Ectodermal cell (in vitro differentiated cells): ENCODE measurements at regions not wholly inside any gene's neighbourhood (a gene's known extent, or its start where the extent isn't known, plus 50 kb on each side); places are given as distances from the start of the nearest gene placed in this dataset.

ENCODE experiments used
- H3K27ac ChIP-seq: 2 replicates; pipeline ENCODE4 v1.7.0; 2013; ENCODE audit warnings: mild to moderate bottlenecking, low read depth, low read length; ENCODE audit not compliant: insufficient read depth, poor library complexity, severe bottlenecking
- H3K27me3 ChIP-seq: 2 replicates; pipeline ENCODE4 v1.7.0; 2013; ENCODE audit warnings: mild to moderate bottlenecking, low read length; ENCODE audit not compliant: insufficient read depth, control insufficient read depth, poor library complexity, severe bottlenecking
- H3K36me3 ChIP-seq: one replicate; pipeline ENCODE4 v1.7.0; 2013; ENCODE audit warnings: low read length; ENCODE audit not compliant: control insufficient read depth, insufficient read depth
- H3K4me1 ChIP-seq: one replicate; pipeline ENCODE4 v1.7.0; 2013; ENCODE audit warnings: low read length; ENCODE audit not compliant: control insufficient read depth, insufficient read depth
- H3K4me3 ChIP-seq: 2 replicates; pipeline ENCODE4 v1.7.0; 2013; ENCODE audit warnings: low read depth, low read length, control low read depth; ENCODE audit not compliant: insufficient read depth
- H3K9me3 ChIP-seq: 2 replicates; pipeline ENCODE4 v1.7.0; 2013; ENCODE audit warnings: mild to moderate bottlenecking, low read length, moderate library complexity; ENCODE audit not compliant: control insufficient read depth
- WGBS, 2 experiments: methylation state at CpG; one replicate each; pipeline ENCODE4 v1.1.7; 2013; ENCODE audit warnings: missing lambda C conversion rate in 2 of 2; 5-methylcytosine and 5-hydroxymethylcytosine counted together

DNA sequence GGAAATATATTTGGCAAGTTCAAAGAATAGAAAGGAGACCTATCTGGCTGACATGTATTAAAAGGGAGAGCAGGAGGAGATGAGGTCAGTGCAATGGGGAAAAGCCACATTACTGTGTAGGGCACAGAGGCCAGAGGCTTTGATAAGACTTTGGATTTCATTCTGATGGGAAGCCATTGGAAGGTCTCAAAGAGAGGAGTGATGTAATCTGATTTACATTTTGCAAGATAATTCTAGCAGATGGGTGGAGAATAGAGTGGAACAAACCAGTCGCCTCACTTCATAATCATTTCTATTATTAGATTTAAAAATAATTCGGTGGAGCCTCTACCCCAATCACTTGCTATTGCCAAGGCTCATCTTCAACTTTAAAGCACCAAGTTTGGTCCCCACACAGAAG, 278.4 kb upstream of the ZC3H12C start:
- Histone ChIP-seq H3K27ac (no peak overlapping the region), H3K36me3 (no peaks in the 10 kb centered on the region), H3K27me3 (no peaks in the 10 kb centered on the region), H3K9me3 (no peaks in the 10 kb centered on the region), H3K4me1 (no peaks in the 10 kb centered on the region), H3K4me3 (no peak overlapping the region)
- WGBS, 2 experiments: 0 to 42% methylated on average over 1 to 2 of the region's 2 CpGs

DNA sequence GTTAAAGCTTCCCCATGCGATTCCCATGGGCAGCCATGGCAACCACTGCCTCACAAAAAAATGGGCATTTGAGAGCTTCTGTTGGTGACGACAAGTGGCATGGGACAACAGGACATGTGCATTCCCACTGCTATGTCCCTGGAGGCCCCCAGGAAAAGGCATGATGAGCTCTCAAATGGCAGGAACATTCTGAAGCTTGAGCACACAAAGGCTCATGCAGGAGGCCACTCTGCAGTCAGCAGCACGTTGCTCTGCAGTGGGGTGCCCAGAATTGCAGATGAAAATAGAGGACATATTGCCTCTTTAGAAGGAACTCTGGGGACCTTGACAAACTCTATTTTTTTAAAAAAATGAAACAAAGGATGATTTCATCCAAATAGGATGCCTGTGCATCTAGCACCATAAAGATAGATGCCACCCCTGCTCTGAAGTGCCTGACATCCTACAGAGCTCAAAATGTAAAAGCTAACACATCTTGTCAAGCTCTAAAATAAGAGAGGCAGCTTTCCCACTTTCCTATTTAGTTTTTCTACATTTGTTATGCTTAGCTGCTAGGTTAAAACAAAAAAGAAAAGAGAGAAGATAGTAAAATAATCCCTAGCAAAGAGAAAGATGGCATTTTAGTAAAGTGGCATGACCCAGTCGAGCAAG, 277.6 kb upstream of the ZC3H12C start:
- Histone ChIP-seq H3K4me1 (no peaks in the 10 kb centered on the region), H3K9me3 (no peaks in the 10 kb centered on the region), H3K27ac (no peak overlapping the region), H3K27me3 (no peaks in the 10 kb centered on the region), H3K4me3 (no peak overlapping the region), H3K36me3 (no peaks in the 10 kb centered on the region)
- 82 to 87% methylated on average over 4 of the region's 4 CpGs for whole genome bisulfite sequencing, 2 experiments

DNA sequence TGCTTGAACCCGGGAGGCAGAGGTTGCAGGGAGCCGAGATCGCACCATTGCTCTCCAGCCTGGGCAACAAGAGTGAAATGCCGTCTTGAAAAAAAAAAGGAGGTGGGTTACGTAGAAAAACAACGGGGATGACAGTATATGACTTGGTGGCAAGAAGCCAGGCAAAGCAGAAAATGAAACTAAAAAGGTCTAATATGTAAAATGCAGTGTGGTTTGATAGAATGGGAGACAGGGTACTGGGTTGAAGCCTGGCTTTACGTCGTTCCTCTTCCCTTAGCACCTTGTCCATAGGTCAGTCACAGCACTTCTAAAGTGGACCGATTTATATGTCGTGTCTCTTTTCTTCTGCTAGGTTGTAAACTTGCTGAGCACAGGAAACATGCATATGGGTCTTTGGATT, 274.9 kb upstream of the ZC3H12C start:
- Histone ChIP-seq H3K27me3 (no peaks in the 10 kb centered on the region), H3K4me1 (no peaks in the 10 kb centered on the region), H3K36me3 (no peaks in the 10 kb centered on the region), H3K9me3 (no peaks in the 10 kb centered on the region), H3K4me3 (no peak overlapping the region), H3K27ac (no peak overlapping the region)
- 95 to 96% methylated on average over 10 of the region's 10 CpGs for WGBS, 2 experiments

DNA sequence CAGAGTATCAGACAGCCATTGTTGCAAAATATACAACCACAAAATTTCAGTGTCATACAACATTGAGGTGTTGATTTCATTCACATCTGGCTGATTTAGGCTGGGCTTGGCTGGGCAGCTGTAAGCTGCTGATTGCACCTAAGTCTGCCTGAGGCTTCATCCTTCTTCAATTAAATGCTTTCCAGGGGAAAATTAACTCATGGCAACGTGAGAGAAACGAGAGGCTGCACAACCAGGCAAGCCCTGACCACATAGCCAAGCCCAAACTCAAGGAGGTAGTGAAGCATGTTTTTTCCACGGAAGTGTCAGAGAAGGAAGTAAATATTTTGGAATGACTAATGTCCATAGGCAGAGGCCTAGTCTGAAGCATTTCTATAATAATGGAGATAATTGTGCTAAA, 273.8 kb upstream of the ZC3H12C start:
- no peaks in the 10 kb centered on the region for H3K9me3 ChIP-seq
- 85 to 93% methylated on average over 2 of the region's 3 CpGs for WGBS, 2 experiments
- no peaks in the 10 kb centered on the region for H3K36me3 ChIP-seq
- H3K27me3 ChIP-seq: no peaks in the 10 kb centered on the region
- no peak overlapping the region for H3K4me3 ChIP-seq
- no peaks in the 10 kb centered on the region for H3K4me1 ChIP-seq
- H3K27ac ChIP-seq: no peak overlapping the region

DNA sequence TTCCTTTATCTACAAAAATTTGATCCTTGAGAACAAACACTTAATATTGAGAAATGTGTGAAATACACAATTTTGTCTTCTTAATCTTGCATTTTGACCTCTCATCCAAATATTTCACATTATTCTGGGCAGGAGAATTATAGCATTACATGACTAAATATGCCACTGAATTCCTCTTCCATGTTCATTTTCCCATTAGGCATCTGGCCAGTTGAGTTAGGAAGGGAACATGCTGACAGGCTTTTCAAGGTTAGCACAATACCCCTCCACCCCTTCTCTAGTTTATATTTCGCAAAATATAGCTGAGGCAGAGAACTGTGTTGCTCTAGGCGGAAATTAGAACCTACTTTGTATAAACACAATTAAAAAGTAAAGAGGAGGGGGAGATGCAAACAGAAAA, 271.7 kb upstream of the ZC3H12C start:
- H3K9me3 ChIP-seq: no peaks in the 10 kb centered on the region
- no peaks in the 10 kb centered on the region for H3K36me3 ChIP-seq
- 93% methylated on average over 2 of the region's 2 CpGs; no CpG with 5 or more reads in 1 of the 2 experiments for WGBS, 2 experiments
- H3K27me3 ChIP-seq: no peaks in the 10 kb centered on the region
- no peak overlapping the region for H3K27ac ChIP-seq
- no peaks in the 10 kb centered on the region for H3K4me1 ChIP-seq
- H3K4me3 ChIP-seq: no peak overlapping the region

DNA sequence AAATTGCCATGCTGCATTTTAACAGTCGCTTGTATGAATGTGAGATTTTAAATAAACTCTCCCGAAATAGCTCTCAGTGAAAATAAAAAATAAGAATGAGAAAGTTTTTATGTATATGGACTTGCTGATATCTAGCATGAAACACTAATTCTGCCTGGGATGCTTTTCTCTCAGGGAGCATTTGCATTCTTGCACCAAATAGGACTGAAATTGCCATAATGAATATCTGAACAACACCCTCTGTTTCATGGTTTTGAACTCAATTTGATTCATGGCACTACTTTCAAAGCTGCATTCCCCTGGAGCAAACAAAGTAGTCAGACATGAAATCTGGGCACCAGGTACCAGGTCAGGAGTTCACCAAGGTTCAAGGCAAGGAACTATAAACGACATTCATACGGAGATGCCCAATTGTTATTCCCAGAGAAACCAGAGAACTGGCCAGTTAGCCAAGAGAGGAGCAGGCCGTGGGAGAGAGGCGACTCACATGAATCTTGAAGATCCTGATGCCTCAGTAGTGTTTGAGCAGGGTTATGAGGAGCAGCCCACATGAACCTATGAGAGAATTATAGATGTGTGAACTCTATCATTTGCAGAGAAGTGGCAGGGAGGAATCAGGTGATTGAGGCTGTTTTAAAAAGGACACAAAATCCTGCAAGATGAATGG, 270.6 kb upstream of the ZC3H12C start:
- no peaks in the 10 kb centered on the region for H3K27me3 ChIP-seq
- H3K9me3 ChIP-seq: no peaks in the 10 kb centered on the region
- H3K4me3 ChIP-seq: no peak overlapping the region
- H3K36me3 ChIP-seq: no peaks in the 10 kb centered on the region
- H3K4me1 ChIP-seq: no peaks in the 10 kb centered on the region
- H3K27ac ChIP-seq: no peak overlapping the region
- WGBS, 2 experiments: 91 to 93% methylated on average over 6 of the region's 6 CpGs

DNA sequence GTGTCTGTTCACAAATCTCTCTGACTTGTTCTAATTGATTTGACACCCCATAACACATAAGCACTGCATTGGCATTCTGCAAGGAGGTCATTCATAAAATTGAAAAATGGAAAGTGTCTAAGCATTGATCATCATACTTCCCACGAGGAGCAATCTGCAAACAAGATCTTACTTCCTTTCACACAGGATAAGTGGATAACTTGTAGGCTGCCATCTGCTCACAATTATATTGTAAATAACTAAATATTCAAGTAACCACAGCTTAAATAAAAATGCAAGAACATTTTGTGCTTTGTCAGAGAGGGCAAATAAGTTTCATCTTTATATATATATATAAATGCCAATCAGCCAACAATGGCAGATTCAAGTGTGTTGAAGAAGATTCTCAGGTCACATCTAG, 264.8 kb upstream of the ZC3H12C start:
- no peak overlapping the region for H3K4me3 ChIP-seq
- no peaks in the 10 kb centered on the region for H3K27me3 ChIP-seq
- no peak overlapping the region for H3K27ac ChIP-seq
- 90 to 100% methylated on average over 1 of the region's 1 CpG for WGBS, 2 experiments
- no peaks in the 10 kb centered on the region for H3K4me1 ChIP-seq
- H3K36me3 ChIP-seq: no peaks in the 10 kb centered on the region
- H3K9me3 ChIP-seq: no peaks in the 10 kb centered on the region

DNA sequence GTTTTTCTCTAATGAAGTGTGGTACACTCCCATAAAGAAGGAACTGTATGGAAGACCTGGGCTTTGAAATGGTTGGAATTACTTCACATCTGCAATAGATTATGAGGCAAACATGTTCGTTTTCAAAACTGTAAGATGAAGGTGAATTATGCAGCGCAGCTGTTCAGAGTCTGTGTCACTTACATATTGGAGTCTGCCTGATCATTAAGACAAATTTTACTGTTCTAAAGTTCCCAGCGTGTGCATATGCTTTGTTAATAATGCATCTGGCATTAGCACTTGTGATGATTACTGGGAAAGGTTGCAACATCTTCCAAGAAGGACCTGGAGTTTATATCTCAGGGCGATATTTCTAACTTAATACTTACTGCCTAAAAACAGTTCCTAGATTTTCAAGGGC, 255.2 kb upstream of the ZC3H12C start:
- Histone ChIP-seq H3K4me1 (no peaks in the 10 kb centered on the region), H3K27ac (no peak overlapping the region), H3K4me3 (no peak overlapping the region), H3K36me3 (no peaks in the 10 kb centered on the region), H3K27me3 (no peaks in the 10 kb centered on the region), H3K9me3 (no peaks in the 10 kb centered on the region)
- WGBS, 2 experiments: 91 to 98% methylated on average over 4 of the region's 4 CpGs

DNA sequence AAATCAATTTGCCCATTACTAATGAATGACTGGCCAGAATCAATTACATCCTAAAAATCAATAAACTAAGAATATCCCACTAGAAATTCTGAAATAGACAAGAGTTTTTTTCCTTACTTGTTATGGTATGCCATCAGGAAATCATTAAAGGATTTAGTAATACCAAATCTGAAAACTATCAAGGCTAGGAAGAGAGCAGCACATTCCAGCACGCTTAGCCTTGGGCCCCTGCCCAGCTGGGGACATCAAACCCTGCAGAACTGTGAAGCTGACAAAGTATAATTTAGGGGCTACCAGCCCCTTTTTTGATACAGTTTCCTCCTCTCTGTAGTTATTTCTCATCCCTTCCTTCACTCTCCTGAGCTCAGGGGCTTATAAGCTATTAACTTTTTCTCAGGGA, 247.8 kb upstream of the ZC3H12C start:
- no peak overlapping the region for H3K27ac ChIP-seq
- H3K9me3 ChIP-seq: no peaks in the 10 kb centered on the region
- 80 to 88% methylated on average over 1 of the region's 1 CpG for WGBS, 2 experiments
- no peaks in the 10 kb centered on the region for H3K27me3 ChIP-seq
- H3K4me1 ChIP-seq: no peaks in the 10 kb centered on the region
- H3K4me3 ChIP-seq: no peak overlapping the region
- H3K36me3 ChIP-seq: no peaks in the 10 kb centered on the region

DNA sequence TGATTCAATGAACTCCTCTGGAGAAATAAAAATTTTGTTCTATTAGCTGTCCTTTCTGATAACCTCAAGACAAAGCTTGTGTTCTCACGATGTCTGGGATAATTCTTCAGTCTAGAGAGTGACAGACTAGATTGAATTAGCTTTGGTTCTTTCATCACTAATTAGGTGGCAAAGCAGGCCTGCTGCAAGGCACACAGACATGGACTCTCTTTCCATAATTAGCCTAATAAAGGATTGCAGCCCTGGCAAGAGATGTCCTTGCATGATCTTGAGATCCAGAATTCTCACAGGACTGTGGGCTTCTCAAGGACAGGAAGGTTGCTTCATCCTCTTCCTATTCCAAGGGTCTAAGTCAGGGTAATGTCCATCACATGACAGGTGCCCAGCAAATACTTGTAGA, 245.6 kb upstream of the ZC3H12C start:
- Histone ChIP-seq H3K27me3 (no peaks in the 10 kb centered on the region), H3K27ac (no peak overlapping the region), H3K4me1 (no peaks in the 10 kb centered on the region), H3K4me3 (no peak overlapping the region), H3K9me3 (no peaks in the 10 kb centered on the region), H3K36me3 (no peaks in the 10 kb centered on the region)
- 87 to 93% methylated on average over 1 of the region's 1 CpG for WGBS, 2 experiments
